Duodenal mucosa (tissue), 2 donors: ENCODE measurements at regions not wholly inside any gene's neighbourhood (a gene's known extent, or its start where the extent isn't known, plus 50 kb on each side); places are given as distances from the start of the nearest gene placed in this dataset.

Experiments used
- H3K27ac ChIP-seq: one replicate; pipeline ENCODE4 v1.7.0; 2013; ENCODE audit warnings: low read depth, low read length
- H3K27me3 ChIP-seq, 2 donors: one replicate each; pipeline ENCODE4 v1.7.0; 2013; ENCODE audit warnings: low read length in 2 of 2, control low read depth in 1 of 2; ENCODE audit not compliant: insufficient read depth in 2 of 2, control insufficient read depth in 1 of 2
- H3K36me3 ChIP-seq, 2 donors: one replicate each; pipeline ENCODE4 v1.7.0; 2013; ENCODE audit warnings: low read length in 2 of 2, control low read depth in 1 of 2; ENCODE audit not compliant: insufficient read depth in 2 of 2, control insufficient read depth in 1 of 2
- H3K4me1 ChIP-seq, 2 donors: one replicate each; pipeline ENCODE4 v1.7.0; 2013; ENCODE audit warnings: low read length in 2 of 2, control low read depth in 1 of 2; ENCODE audit not compliant: insufficient read depth in 2 of 2, control insufficient read depth in 1 of 2
- H3K4me3 ChIP-seq, 2 donors: one replicate each; pipeline ENCODE4 v1.7.0; 2013; ENCODE audit warnings: low read length in 2 of 2, low read depth in 1 of 2
- H3K9ac ChIP-seq, 2 donors: one replicate each; pipeline ENCODE4 v1.7.0; 2013; ENCODE audit warnings: low read length in 2 of 2, low read depth in 1 of 2
- H3K9me3 ChIP-seq, 2 donors: one replicate each; pipeline ENCODE4 v1.7.0; 2013; ENCODE audit warnings: low read length in 2 of 2, control low read depth in 1 of 2; ENCODE audit not compliant: control insufficient read depth in 1 of 2

DNA sequence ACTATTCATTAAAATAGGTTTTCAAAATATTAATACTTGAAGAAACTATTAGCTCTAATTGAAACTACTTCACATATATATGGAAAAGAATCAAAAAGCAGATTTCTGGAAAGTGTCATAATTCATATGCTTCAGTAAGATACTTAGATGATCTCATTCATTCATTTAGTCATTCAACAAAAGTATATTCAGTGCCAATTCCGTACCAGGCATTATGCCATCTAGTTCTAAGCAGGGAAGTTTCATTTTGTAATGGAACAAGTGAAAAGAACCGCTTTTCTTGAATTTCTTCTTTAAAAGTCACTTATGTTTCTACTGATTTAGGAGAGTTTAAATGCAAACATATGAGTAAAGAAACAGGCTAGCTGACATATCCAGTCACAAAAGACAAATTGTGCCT, 118.3 kb upstream of the FAM20A start:
- Histone ChIP-seq H3K4me1 (no peaks in the 10 kb centered on the region), H3K9me3 (no peaks in the 10 kb centered on the region), H3K9ac (no peak overlapping the region), H3K4me3 (no peak overlapping the region), H3K27ac (no peak overlapping the region), H3K36me3 (no peaks in the 10 kb centered on the region), H3K27me3 (no peaks in the 10 kb centered on the region)

DNA sequence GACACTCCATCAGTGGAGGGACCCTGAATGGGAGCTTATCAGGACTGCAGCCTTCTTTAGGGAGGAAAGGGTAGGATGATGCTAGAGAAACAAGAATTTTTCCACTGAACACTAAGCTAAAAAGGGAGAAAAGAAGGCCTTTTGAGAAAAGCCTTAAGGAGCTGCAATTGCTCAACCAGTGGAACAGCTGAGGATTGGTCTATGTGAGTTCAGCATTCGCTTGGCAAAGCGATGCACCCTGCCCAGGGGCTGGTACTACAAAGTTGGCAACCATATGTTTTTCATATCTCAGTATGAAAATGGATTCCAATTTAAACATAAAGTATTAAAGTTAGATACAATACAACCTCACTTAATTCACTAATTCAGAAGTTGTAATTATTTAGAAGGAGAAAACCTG, 117.8 kb upstream of the FAM20A start:
- H3K9me3 ChIP-seq = no peaks in the 10 kb centered on the region
- H3K27ac ChIP-seq = no peak overlapping the region
- no peak overlapping the region for H3K9ac ChIP-seq
- no peak overlapping the region for H3K4me3 ChIP-seq
- H3K27me3 ChIP-seq = no peaks in the 10 kb centered on the region
- H3K36me3 ChIP-seq = no peaks in the 10 kb centered on the region
- no peaks in the 10 kb centered on the region for H3K4me1 ChIP-seq

DNA sequence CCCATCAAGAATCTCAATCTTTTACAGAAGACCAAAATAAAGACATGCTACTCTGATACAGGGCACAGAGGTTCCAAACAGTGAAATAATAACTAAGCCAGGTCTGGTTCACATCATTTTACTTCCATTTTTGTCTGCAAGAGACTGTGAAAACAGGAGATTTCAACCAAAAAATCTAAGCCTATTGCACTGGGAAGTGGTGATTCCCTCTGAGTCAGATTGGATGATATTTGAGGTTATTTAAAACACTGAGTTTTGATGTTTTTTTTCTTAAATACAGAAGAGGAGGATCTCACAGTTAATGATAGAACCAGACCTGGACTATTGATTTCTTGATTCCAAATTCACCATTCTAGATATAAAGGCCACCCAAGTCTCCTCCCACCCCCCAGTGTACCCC, 117.3 kb upstream of the FAM20A start:
- no peaks in the 10 kb centered on the region for H3K4me1 ChIP-seq
- no peaks in the 10 kb centered on the region for H3K36me3 ChIP-seq
- H3K4me3 ChIP-seq = no peak overlapping the region
- H3K9me3 ChIP-seq = no peaks in the 10 kb centered on the region
- no peak overlapping the region for H3K27ac ChIP-seq
- no peaks in the 10 kb centered on the region for H3K27me3 ChIP-seq
- H3K9ac ChIP-seq = no peak overlapping the region

DNA sequence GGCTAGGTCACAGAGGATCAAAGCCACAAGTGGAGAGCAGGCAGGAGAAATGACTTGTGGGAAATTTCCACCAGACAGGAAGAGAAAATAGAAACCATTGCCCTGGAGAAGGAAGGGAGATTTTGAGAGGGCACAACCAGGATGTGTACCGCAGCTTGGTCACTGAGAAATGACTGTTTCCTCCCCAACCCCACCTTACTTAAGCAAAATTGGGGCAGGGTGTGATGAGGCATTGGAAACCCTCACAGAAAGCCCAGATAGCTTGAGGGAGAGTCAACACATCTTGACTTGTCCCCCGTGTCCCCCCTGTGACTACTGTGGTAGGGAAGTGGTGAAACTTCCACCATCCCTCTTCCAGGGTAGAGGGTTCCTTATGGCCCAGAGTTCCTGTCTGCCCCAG, 113.5 kb upstream of the FAM20A start:
- Histone ChIP-seq H3K4me3 (no peak overlapping the region), H3K27me3 (no peaks in the 10 kb centered on the region), H3K9ac (no peak overlapping the region), H3K27ac (no peak overlapping the region), H3K36me3 (no peaks in the 10 kb centered on the region), H3K4me1 (no peaks in the 10 kb centered on the region), H3K9me3 (no peaks in the 10 kb centered on the region)

DNA sequence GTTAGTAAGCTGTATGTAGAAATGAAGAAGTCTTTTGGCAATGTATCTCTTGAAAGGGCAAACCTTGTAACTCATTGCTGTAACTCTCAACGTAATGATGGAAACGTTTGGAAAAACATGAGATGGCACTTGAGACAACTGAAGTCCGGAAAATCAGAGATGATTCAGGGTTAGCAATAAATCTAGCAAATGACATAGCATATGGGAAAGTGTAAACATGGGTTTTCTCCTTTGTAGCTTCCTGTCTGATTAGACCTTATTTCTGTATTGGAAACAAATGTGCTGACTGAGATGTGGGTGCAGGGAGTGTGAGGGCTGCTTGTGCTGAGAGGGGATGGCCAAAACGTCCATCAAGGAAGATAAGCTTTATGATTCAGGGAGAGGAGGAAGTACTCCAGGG, 110.7 kb upstream of the FAM20A start:
- no peaks in the 10 kb centered on the region for H3K4me1 ChIP-seq
- no peak overlapping the region for H3K27ac ChIP-seq
- H3K36me3 ChIP-seq = no peaks in the 10 kb centered on the region

DNA sequence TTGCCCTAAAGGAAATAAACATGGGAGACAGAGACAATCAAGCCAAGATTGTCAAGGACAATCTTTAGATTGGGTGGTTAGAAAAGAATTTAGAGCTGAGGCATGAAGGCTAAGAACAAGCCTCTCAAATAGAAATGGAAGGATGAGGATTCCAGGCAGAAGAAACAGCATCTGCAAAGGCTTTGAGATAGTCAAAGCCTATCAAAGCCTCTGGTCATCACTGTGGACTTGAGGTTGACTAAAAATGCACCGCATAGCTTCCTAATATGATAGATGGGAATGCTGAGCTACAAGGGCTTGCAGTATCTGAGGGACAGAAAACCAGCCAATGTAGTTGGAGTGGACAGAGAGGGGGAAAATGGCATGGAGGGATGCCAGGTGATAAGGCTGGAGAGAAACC, 109.8 kb upstream of the FAM20A start:
- Histone ChIP-seq H3K9ac (no peak overlapping the region), H3K9me3 (no peaks in the 10 kb centered on the region), H3K4me1 (no peaks in the 10 kb centered on the region), H3K36me3 (no peaks in the 10 kb centered on the region), H3K4me3 (no peak overlapping the region), H3K27ac (no peak overlapping the region), H3K27me3 (no peaks in the 10 kb centered on the region)

More for the DNA sequence above, 110.7 kb upstream of the FAM20A start:
- Histone ChIP-seq H3K4me3 (no peak overlapping the region), H3K27me3 (no peaks in the 10 kb centered on the region), H3K9me3 (no peaks in the 10 kb centered on the region), H3K9ac (no peak overlapping the region)

DNA sequence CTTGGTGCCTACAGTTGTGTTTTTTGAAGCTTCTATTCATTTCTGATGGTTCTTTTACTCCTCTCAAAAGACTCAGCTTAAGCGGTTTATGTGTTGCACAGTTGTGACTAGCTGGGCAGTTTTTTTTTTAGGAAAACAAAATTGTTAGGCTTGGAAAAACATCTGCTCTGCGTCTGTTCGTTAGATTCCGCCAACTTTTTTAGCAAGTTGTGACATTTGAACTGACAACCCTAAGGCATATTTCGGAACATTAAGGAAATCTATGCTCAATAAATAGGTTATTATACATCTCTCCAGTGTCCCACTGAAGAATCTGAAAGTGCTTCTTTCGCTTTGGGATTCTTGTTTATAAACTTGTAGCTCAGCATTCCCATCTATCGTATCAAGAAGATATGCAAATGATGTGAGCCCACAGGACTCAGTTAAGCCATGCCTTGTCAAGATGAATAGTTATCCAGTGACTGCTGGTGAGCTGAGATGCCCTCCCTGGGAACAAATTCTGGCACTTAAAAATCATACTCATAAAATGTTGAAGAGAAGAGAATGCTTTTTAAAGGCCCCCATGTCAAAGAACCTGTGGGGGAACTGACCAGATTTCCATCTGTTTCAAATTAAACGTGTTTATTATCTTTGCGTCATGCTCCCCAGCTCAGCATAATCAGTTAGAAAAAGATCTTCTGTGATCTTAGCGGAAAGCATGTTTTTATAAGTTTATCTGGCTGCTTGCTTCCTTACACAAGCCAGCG, 109.0 kb upstream of the FAM20A start:
- Histone ChIP-seq H3K4me3 (no peak overlapping the region), H3K9me3 (no peaks in the 10 kb centered on the region), H3K27ac (no peak overlapping the region), H3K4me1 (no peaks in the 10 kb centered on the region), H3K9ac (no peak overlapping the region), H3K27me3 (no peaks in the 10 kb centered on the region), H3K36me3 (no peaks in the 10 kb centered on the region)

DNA sequence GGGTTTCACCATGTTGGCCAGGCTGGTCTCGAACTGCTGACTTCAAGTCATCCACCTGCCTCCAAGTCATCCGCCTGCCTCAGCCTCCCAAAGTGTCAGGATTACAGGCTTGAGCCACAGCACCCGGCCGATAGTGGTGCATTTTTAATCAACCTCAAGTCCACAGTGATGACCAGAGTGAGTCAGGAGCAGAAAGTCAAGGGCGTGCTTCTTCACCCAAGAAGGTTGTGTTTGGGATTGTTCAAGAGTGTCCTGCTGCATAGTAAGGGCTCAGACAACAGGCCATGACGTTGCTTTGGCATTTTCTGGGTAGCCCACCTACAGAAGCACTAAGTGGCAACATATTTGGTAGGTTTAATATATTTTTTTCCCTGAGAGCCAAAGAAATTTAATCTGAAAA, 108.3 kb upstream of the FAM20A start:
- Histone ChIP-seq H3K9me3 (no peaks in the 10 kb centered on the region), H3K27me3 (no peaks in the 10 kb centered on the region), H3K4me1 (no peaks in the 10 kb centered on the region), H3K27ac (no peak overlapping the region), H3K4me3 (no peak overlapping the region), H3K9ac (no peak overlapping the region), H3K36me3 (no peaks in the 10 kb centered on the region)

DNA sequence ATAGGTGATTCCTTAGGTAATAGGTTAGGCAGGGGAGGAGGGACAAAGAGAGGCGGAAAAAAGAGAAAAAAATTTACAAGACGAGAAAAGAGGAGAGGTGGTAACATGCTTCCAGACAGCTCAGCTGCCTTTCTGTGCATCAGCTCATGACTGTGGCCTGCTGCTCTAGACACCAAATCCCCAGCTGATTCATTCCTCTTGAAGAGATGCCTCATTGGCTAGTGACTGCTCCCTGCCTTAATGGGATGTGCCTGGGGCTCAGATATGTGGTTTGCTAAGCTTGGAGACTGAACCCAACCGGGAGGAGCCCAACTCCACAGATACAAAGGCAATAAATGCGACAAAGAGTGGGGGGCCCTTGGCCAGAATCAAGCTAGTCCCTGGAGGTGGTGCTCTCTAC, 105.9 kb upstream of the FAM20A start:
- Histone ChIP-seq H3K36me3 (no peaks in the 10 kb centered on the region), H3K27ac (no peak overlapping the region), H3K4me1 (no peaks in the 10 kb centered on the region), H3K27me3 (no peaks in the 10 kb centered on the region), H3K9me3 (no peaks in the 10 kb centered on the region), H3K9ac (no peak overlapping the region), H3K4me3 (no peak overlapping the region)

DNA sequence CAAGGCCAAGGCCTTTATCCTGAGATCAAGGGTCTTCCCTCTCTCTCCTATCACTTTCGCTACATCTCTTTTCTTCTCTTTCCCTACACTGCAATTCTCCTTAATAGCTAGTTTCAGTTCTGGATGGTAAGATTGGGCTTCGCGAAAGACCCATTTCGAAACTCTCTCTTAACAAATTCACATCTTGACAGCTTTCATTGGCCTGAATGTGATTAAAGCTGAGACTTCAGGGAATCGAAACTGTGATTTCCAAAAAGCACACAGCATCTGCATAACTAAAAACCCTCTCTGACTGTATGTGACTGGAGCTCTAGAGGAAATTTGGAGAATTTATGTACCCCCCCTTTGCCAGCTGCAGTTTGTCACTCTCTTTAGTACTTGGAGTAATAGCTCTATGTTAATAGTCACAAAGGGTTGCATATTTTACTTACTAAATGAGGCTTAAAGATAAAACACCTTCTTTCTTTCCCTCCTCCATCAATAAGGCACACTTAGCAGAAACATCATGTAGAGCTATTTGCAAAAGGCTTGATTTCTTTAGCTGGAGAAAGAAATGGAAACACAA, 105.3 kb upstream of the FAM20A start:
- Histone ChIP-seq H3K4me3 (no peak overlapping the region), H3K27ac (no peak overlapping the region), H3K27me3 (no peaks in the 10 kb centered on the region), H3K4me1 (peaks cover 3% of the 10 kb centered on the region in 2 donors), H3K36me3 (no peaks in the 10 kb centered on the region), H3K9ac (no peak overlapping the region), H3K9me3 (no peaks in the 10 kb centered on the region)
